VCaP (cell line): ENCODE measurements at regions not wholly inside any gene's neighbourhood (a gene's known extent, or its start where the extent isn't known, plus 50 kb on each side); places are given as distances from the start of the nearest gene placed in this dataset.
A peak's percentile ranks its signal among the peaks of the same experiment; 100 is the strongest.

Experiments
- H3K27ac ChIP-seq: fragments of 450-650 bp; 2 replicates; pipeline ENCODE4 v1.5.1; 2017
- CTCF ChIP-seq: fragments of 450-650 bp; conservative IDR thresholded peaks from 2 replicates; pipeline ENCODE4 v1.5.1; 2017; ENCODE audit warnings: mild to moderate bottlenecking, moderate library complexity

- H3K27ac ChIP-seq = no peak overlapping the region
- TF ChIP-seq CTCF = no peak
These were observed 158.9 kb upstream of the AKIRIN2 start for GRCh38 chr6:87860902-87861301.

- no peak overlapping the region for H3K27ac ChIP-seq
- TF ChIP-seq CTCF = no peak
These were observed 156.4 kb upstream of the AKIRIN2 start for GRCh38 chr6:87858440-87858839.

- H3K27ac ChIP-seq = no peak overlapping the region
- TF ChIP-seq CTCF = no peak
These were observed 149.8 kb upstream of the AKIRIN2 start for GRCh38 chr6:87851674-87852299.

GRCh38 chr6:87848616-87849015, 146.6 kb upstream of the AKIRIN2 start:
- no peak for TF ChIP-seq CTCF

GRCh38 chr6:87847830-87848210, 145.8 kb upstream of the AKIRIN2 start:
- H3K27ac ChIP-seq = peak overlapping the region; percentile 70
- TF ChIP-seq CTCF = no peak

More at GRCh38 chr6:87848616-87849015, 146.6 kb upstream of the AKIRIN2 start:
- H3K27ac ChIP-seq = peak overlapping the region; percentile 70

GRCh38 chr6:87847135-87847829, 145.2 kb upstream of the AKIRIN2 start:
- no peak for TF ChIP-seq CTCF
- H3K27ac ChIP-seq = peak overlapping the region; percentile 70; the same call in 1 of the 2 replicates

- no peak overlapping the region for H3K27ac ChIP-seq
- no peak for TF ChIP-seq CTCF
These were observed 144.4 kb upstream of the AKIRIN2 start for GRCh38 chr6:87846434-87846833.
